Lower lobe of right lung (tissue), 2 donors: ENCODE measurements at regions not wholly inside any gene's neighbourhood (a gene's known extent, or its start where the extent isn't known, plus 50 kb on each side); places are given as distances from the start of the nearest gene placed in this dataset. TPM values are rescaled to one million over a fixed set of nuclear protein-coding genes. Genes with fewer than 3 reads are reported as not detected.

ENCODE experiments used
- ATAC-seq, 2 donors: fragments of 200-7000 bp; cut with Tn5 transposase; one replicate each; pipeline ENCODE4 v1.9.1; 2020 to 2022; ENCODE audit warnings: mild to moderate bottlenecking in 2 of 2, moderate library complexity in 2 of 2
- DNase-seq: peaks from one replicate; pipeline ENCODE4 v3.0.0-alpha.2; 2020
- H3K27ac ChIP-seq: fragments of 200-600 bp; one replicate; pipeline ENCODE4 v1.8.0; 2022
- H3K27me3 ChIP-seq: fragments of 200-600 bp; one replicate; pipeline ENCODE4 v1.8.0; 2022; ENCODE audit warnings: low read depth
- H3K36me3 ChIP-seq: fragments of 200-600 bp; one replicate; pipeline ENCODE4 v1.8.0; 2022; ENCODE audit warnings: mild to moderate bottlenecking
- H3K4me1 ChIP-seq: fragments of 200-600 bp; one replicate; pipeline ENCODE4 v1.8.0; 2022
- H3K4me3 ChIP-seq: fragments of 200-600 bp; one replicate; pipeline ENCODE4 v1.8.0; 2022; ENCODE audit warnings: mild to moderate bottlenecking
- H3K9me3 ChIP-seq: fragments of 200-600 bp; one replicate; pipeline ENCODE4 v1.8.0; 2022
- CTCF ChIP-seq: fragments of 200-600 bp; IDR thresholded peaks from one replicate; pipeline ENCODE4 v1.8.0; 2022; ENCODE audit warnings: antibody characterized with exemption, mild to moderate bottlenecking
- intact Hi-C: fragments of 100-400 bp; cut with DNase I; formaldehyde crosslinking; loops from one replicate; pipeline ENCODE4 v1.11.0; 2022
- microRNA-seq: library from miRNA; unstranded; fragments of <30 nt; microRNA quantifications from one replicate; pipeline ENCODE4 v1.2.0, GENCODE V29; 2020; ENCODE audit warnings: borderline number of aligned reads
- donor health status: DM: no; HTN: yes; CAD: no; lungs with severe emphysema.

DNA sequence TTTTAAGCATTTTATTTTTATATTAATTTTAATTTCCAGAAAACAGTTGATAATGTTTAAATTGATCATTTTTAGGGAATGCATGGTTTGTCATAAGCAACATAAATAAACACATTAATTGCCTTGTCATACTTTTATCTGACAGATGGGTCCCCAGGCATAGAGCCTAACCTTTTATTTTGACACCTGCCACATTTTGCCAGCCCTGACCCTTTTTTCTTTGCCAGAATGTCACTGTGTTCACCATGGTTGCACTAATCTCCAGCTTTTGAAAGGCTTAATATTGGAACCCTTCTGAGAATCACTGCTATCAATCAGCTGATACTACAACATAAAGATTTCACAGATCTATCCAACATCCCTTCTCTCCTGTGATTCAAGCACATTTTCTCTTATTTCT lies 56.0 kb upstream of the DPYD start:
- no peak overlapping the region for H3K27ac ChIP-seq
- no peaks in the 10 kb centered on the region for H3K4me1 ChIP-seq
- no peak for ATAC-seq
- no peak overlapping the region for H3K4me3 ChIP-seq
- no peaks in the 10 kb centered on the region for H3K36me3 ChIP-seq
- no peaks in the 10 kb centered on the region for H3K27me3 ChIP-seq
- no peak for DNase-seq
- no peak for TF ChIP-seq CTCF
- no peaks in the 10 kb centered on the region for H3K9me3 ChIP-seq
- intact Hi-C loops: no loop called here

Small RNA genes in the stretch of these regions (microRNA-seq; reads per million reads assigned to microRNA genes)
- not detected for gene MIR2682
